ENCODE measurements at regions not wholly inside any gene's neighbourhood (a gene's known extent, or its start where the extent isn't known, plus 50 kb on each side); places are given as distances from the start of the nearest gene placed in this dataset.

DNA sequence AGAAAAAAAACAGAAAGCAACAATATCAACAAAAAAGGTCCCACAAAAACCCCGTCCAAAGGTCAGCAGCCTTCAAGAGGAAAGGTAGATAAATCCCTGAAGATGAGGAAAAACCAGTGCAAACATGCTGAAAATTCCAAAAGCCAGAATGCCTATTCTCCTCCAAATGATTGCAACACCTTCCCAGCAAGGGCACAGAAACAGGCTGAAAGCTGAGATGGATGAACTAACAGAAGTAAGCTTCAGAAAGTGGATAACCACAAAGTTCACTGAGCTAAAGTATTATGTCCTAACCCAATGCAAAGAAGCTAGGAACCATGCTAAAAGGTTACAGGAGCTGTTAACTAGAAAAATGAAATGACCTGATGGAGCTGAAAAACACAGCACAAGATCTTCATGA, 226.4 kb upstream of the DSEL start:
- no peak for TF ChIP-seq EZH2 (IDR thresholded peaks at IDR 0.05; ENCODE audit: insufficient read depth, poor library complexity, severe bottlenecking)
- TF ChIP-seq EZH2phosphoT487 (IDR thresholded peaks at IDR 0.05; ENCODE audit: insufficient read depth, low read depth) = no peak

Measured in GM23248 (cell line).